PC-9 (cell line): ENCODE measurements at regions not wholly inside any gene's neighbourhood (a gene's known extent, or its start where the extent isn't known, plus 50 kb on each side); places are given as distances from the start of the nearest gene placed in this dataset.

ENCODE experiments used
- BruUV-seq: library from RNA; stranded (reverse); fragments of 400-500 nt; replicated peaks from 2 replicates; lab custom pipeline; 2021; lab: Mats Ljungman, UMichigan
- CTCF ChIA-PET: fragments of 300-600 bp; sonication (Branson Sonifier 250); formaldehyde crosslinking; loops from one replicate; lab custom pipeline; 2022; ENCODE audit warnings: antibody characterized with exemption; lab: Charles Lee
- POLR2A ChIA-PET: fragments of 300-600 bp; sonication (Branson Sonifier 250); formaldehyde crosslinking; loops from one replicate; lab custom pipeline; 2022; ENCODE audit warnings: antibody characterized with exemption; ENCODE audit not compliant: unreplicated experiment; lab: Charles Lee
- DNase-seq, 2 experiments: peaks; one replicate each; pipeline versions ENCODE4 v3.0.0 to v3.0.0-alpha.2; 2015 to 2022; ENCODE audit warnings: mixed read lengths in 1 of 2
- H2AFZ ChIP-seq: fragments of 200-600 bp; sonication (generic); 2 replicates; pipeline ENCODE4 v1.8.1; 2017; ENCODE audit warnings: antibody characterized with exemption
- H3F3A ChIP-seq: fragments of 200-600 bp; sonication (generic); 2 replicates; pipeline ENCODE4 v1.8.1; 2017; ENCODE audit warnings: antibody characterized with exemption, mild to moderate bottlenecking, low read depth; ENCODE audit not compliant: insufficient read depth
- H3K27ac ChIP-seq: fragments of 200-600 bp; sonication (generic); 2 replicates; pipeline ENCODE4 v1.6.1; 2016; ENCODE audit warnings: mixed run types
- H3K27me3 ChIP-seq: fragments of 200-600 bp; sonication (generic); 2 replicates; pipeline ENCODE4 v1.6.1; 2016; ENCODE audit warnings: low read depth, mixed run types; ENCODE audit not compliant: insufficient read depth
- H3K36me3 ChIP-seq: fragments of 200-600 bp; sonication (generic); 2 replicates; pipeline ENCODE4 v1.6.1; 2016; ENCODE audit warnings: low read depth, mixed run types
- H3K4me1 ChIP-seq: fragments of 200-600 bp; sonication (generic); replicated peaks from 2 replicates; pipeline ENCODE4 v1.6.1; 2016; ENCODE audit warnings: mixed run types; ENCODE audit not compliant: insufficient read depth
- H3K4me2 ChIP-seq: fragments of 200-600 bp; sonication (generic); 2 replicates; pipeline ENCODE4 v1.6.1; 2017; ENCODE audit warnings: mixed run types
- H3K4me3 ChIP-seq: fragments of 200-600 bp; sonication (generic); 2 replicates; pipeline ENCODE4 v1.6.1; 2016; ENCODE audit warnings: mixed run types
- H3K79me2 ChIP-seq: fragments of 200-600 bp; sonication (generic); 2 replicates; pipeline ENCODE4 v1.6.1; 2017; ENCODE audit warnings: low read depth, mixed run types
- H3K9me2 ChIP-seq: fragments of 200-600 bp; sonication (generic); 2 replicates; pipeline ENCODE4 v1.8.1; 2017; ENCODE audit warnings: mild to moderate bottlenecking; ENCODE audit not compliant: insufficient read depth
- H3K9me3 ChIP-seq: fragments of 200-600 bp; sonication (generic); 2 replicates; pipeline ENCODE4 v1.8.1; 2016; ENCODE audit warnings: low read depth; ENCODE audit not compliant: insufficient read depth
- H4K20me1 ChIP-seq: fragments of 200-600 bp; sonication (generic); 2 replicates; pipeline ENCODE4 v1.8.1; 2017; ENCODE audit not compliant: insufficient read depth
- EZH2 ChIP-seq: fragments of 200-600 bp; sonication (generic); IDR thresholded peaks from 2 replicates; pipeline ENCODE4 v1.8.0; 2017; ENCODE audit warnings: antibody characterized with exemption, low read depth
- intact Hi-C: fragments of 100-400 bp; cut with micrococcal nuclease; formaldehyde crosslinking; loops from one replicate; pipeline ENCODE4 v1.10.0; 2022; ENCODE audit not compliant: unreplicated experiment
- TF ChIP-seq, protein P1 (sequence below): fragments of 200-600 bp; sonication (generic); conservative IDR thresholded peaks from 2 replicates; pipeline ENCODE4 v1.6.1; 2017; ENCODE audit warnings: mixed run types, antibody characterized with exemption, mild to moderate bottlenecking, moderate library complexity

DNA sequence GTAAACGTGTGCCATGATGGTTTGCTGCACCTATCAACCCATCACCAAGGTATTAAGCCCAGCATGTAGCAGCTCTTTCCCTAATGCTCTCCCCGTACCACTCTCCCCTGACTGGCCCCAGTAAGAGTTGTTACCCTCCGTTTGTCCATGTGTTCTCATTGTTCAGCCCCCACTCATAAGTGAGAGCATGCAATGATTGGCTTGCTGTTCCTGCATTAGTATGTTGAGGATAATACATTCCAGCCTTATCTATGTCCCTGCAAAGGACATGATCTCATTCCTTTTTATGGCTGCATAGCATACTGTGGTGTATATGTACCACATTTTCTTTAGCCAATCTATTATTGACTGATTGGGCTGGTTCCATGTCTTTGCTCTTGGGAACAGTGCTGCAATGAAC, 1294.9 kb upstream of the CDH8 start:
- Histone ChIP-seq H4K20me1 (no peaks in the 10 kb centered on the region; the same call in 1 of the 2 replicates), H3K4me2 (no peak overlapping the region), H3K79me2 (no peaks in the 10 kb centered on the region), H3K9me2 (no peaks in the 10 kb centered on the region), H3K4me3 (no peak overlapping the region), H3K27me3 (no peaks in the 10 kb centered on the region), H3K36me3 (no peaks in the 10 kb centered on the region), H2AFZ (no peak overlapping the region), H3K27ac (no peak overlapping the region), H3K9me3 (no peaks in the 10 kb centered on the region), H3F3A (no peaks in the 10 kb centered on the region), H3K4me1 (no peaks in the 10 kb centered on the region)
- ChIA-PET CTCF (no interaction called here), POLR2A (no interaction called here)
- no peak for TF ChIP-seq EZH2
- TF ChIP-seq, protein P1, sequence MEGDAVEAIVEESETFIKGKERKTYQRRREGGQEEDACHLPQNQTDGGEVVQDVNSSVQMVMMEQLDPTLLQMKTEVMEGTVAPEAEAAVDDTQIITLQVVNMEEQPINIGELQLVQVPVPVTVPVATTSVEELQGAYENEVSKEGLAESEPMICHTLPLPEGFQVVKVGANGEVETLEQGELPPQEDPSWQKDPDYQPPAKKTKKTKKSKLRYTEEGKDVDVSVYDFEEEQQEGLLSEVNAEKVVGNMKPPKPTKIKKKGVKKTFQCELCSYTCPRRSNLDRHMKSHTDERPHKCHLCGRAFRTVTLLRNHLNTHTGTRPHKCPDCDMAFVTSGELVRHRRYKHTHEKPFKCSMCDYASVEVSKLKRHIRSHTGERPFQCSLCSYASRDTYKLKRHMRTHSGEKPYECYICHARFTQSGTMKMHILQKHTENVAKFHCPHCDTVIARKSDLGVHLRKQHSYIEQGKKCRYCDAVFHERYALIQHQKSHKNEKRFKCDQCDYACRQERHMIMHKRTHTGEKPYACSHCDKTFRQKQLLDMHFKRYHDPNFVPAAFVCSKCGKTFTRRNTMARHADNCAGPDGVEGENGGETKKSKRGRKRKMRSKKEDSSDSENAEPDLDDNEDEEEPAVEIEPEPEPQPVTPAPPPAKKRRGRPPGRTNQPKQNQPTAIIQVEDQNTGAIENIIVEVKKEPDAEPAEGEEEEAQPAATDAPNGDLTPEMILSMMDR = no peak
- DNase-seq = no peak
- BruUV-seq = no TSS peak
- intact Hi-C loops = no loop called here

DNA sequence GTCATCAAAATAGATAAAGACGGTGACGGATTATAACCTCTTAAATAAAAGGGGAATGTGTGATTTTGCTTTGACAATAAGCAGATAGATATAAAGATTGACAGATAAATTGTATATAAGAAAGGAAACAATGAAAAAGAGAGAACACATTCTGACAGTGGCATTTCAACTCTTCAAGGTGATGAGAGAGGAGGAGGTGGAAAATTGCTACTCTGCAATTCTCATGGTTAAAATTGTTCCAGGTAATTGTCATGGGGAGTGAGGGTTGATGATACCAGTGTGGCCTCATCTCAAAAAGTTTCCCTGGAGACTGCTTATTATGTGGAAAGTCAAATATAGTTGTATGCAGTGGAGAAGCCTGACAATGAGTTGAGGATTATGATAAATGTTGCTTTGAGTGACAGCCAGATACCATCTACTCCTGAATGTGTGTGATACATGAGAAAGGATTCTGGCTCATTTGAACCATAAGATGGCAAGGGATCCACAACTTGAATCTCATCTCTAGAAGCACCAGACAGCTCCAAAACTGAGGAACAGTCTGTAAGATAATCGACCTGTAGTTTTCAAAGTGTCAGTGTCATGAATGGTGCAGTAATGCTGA, 1290.6 kb upstream of the CDH8 start:
- Histone ChIP-seq H3K9me3 (no peaks in the 10 kb centered on the region), H3K27ac (no peak overlapping the region), H3F3A (no peaks in the 10 kb centered on the region), H4K20me1 (no peaks in the 10 kb centered on the region; the same call in 1 of the 2 replicates), H3K27me3 (no peaks in the 10 kb centered on the region), H3K4me3 (no peak overlapping the region), H3K4me1 (no peaks in the 10 kb centered on the region), H3K79me2 (no peaks in the 10 kb centered on the region), H3K9me2 (no peaks in the 10 kb centered on the region), H3K4me2 (no peak overlapping the region), H3K36me3 (no peaks in the 10 kb centered on the region), H2AFZ (no peak overlapping the region)
- TF ChIP-seq, protein P1 = no peak
- no peak for TF ChIP-seq EZH2
- POLR2A ChIA-PET = no interaction called here
- no peak for DNase-seq
- CTCF ChIA-PET = no interaction called here
- intact Hi-C loops = no loop called here
- BruUV-seq = no TSS peak

DNA sequence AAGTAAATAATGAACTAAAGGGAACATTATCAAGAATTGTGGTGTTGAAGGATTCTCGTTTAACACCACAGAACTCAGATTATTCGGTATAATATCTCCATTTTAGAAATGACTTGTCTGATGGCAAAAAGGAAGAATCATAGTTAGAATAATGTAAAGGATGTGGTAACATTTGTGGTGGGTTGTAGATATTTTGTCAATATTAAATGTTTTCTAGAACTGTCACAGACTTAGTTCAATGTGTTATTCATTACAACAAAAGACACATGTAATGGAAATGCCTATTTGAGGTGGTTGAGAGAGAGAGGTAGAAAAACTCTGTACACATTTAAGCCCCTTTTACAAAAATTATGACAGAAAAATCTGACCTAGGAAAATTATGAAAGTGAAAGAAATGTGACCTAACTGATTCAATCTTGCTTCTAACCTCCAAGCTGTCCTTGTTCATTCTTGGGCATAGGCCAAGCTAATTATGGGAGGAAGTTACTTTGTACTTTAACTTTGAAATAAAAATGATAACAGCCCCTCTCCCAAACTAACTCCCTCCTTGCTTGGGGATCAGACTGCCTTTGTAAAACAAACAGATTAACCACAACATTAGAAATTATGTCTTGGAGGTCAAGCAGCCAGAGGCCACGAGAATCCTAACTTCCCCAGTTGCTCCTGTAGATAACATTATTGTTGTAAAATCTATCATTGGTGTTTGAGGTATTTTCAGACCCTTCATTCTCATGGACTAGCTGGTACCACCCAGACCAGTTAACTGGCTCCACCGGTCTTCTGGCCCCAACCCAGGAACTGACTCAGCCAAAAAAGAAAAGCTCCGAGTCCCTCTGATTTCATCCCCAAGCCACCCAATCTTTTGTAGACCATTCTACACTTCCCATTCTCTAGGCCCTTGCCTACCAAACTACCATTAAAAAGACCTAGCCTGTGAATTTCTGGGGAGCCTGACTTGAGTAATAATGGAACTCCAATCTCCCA, 1287.8 kb upstream of the CDH8 start:
- TF ChIP-seq, protein P1 = no peak
- no peak for TF ChIP-seq EZH2
- H3K9me3 ChIP-seq = no peaks in the 10 kb centered on the region
- no peak overlapping the region for H3K4me3 ChIP-seq
- H3K9me2 ChIP-seq = no peaks in the 10 kb centered on the region
- H3K36me3 ChIP-seq = no peaks in the 10 kb centered on the region
- H3K27me3 ChIP-seq = no peaks in the 10 kb centered on the region
- no peaks in the 10 kb centered on the region for H3F3A ChIP-seq
- no peaks in the 10 kb centered on the region for H3K4me1 ChIP-seq
- CTCF ChIA-PET = no interaction called here
- H4K20me1 ChIP-seq = no peaks in the 10 kb centered on the region; the same call in 1 of the 2 replicates
- no peak for DNase-seq
- intact Hi-C loops = no loop called here
- BruUV-seq = no TSS peak
- H3K27ac ChIP-seq = no peak overlapping the region
- no peaks in the 10 kb centered on the region for H3K79me2 ChIP-seq
- no peak overlapping the region for H3K4me2 ChIP-seq
- POLR2A ChIA-PET = no interaction called here
- H2AFZ ChIP-seq = no peak overlapping the region
